Activated CD8-positive, alpha-beta T cell treated with anti-CD3 and anti-CD28 coated beads for 36 hours (primary cell): ENCODE measurements at regions not wholly inside any gene's neighbourhood (a gene's known extent, or its start where the extent isn't known, plus 50 kb on each side); places are given as distances from the start of the nearest gene placed in this dataset.

Source experiments
- ATAC-seq: fragments of 200-7000 bp; cut with Tn5 transposase; one replicate; pipeline ENCODE4 v1.10.0; 2021; ENCODE audit warnings: mild to moderate bottlenecking, moderate library complexity
- CTCF ChIA-PET: fragments of 350-600 bp; sonication (Branson Sonifier 250); formaldehyde crosslinking; loops from one replicate; lab custom pipeline; 2021; ENCODE audit warnings: antibody characterized with exemption; lab: Charles Lee
- POLR2A ChIA-PET: fragments of 350-600 bp; sonication (Branson Sonifier 250); formaldehyde crosslinking; loops from one replicate; lab custom pipeline; 2021; ENCODE audit warnings: antibody characterized with exemption; lab: Charles Lee
- DNase-seq: peaks from one replicate; pipeline ENCODE4 v3.0.0-alpha.2; 2020
- H3K27ac Mint-ChIP-seq: one replicate; pipeline ENCODE4 v1.8.0; 2021; ENCODE audit warnings: mild to moderate bottlenecking, mixed read lengths
- H3K27me3 Mint-ChIP-seq: one replicate; pipeline ENCODE4 v1.8.0; 2021; ENCODE audit warnings: mixed read lengths
- H3K36me3 Mint-ChIP-seq: one replicate; pipeline ENCODE4 v1.8.0; 2021; ENCODE audit warnings: low read depth, mixed read lengths
- H3K4me1 Mint-ChIP-seq: one replicate; pipeline ENCODE4 v1.8.0; 2021; ENCODE audit warnings: low read depth, mixed read lengths
- H3K4me3 Mint-ChIP-seq: one replicate; pipeline ENCODE4 v1.8.0; 2021; ENCODE audit warnings: mild to moderate bottlenecking, moderate library complexity, mixed read lengths
- H3K9me3 Mint-ChIP-seq: one replicate; pipeline ENCODE4 v1.8.0; 2021; ENCODE audit warnings: mixed read lengths
- intact Hi-C: fragments of 100-400 bp; cut with micrococcal nuclease; formaldehyde crosslinking; loops from one replicate; pipeline ENCODE4 v1.10.0; 2022
- TF ChIP-seq, protein P1 (sequence below): fragments of 200-600 bp; IDR thresholded peaks from one replicate; pipeline ENCODE4 v1.8.0; 2022; ENCODE audit warnings: antibody characterized with exemption, mild to moderate bottlenecking

- ATAC-seq (no peak), DNase-seq (no peak)
- Mint-ChIP-seq H3K9me3 (peaks cover 2% of the 10 kb centered on the region), H3K27ac (no peak overlapping the region), H3K4me1 (no peaks in the 10 kb centered on the region), H3K4me3 (no peak overlapping the region), H3K36me3 (no peaks in the 10 kb centered on the region), H3K27me3 (no peaks in the 10 kb centered on the region)
- intact Hi-C loops, result no loop called here
- POLR2A ChIA-PET, result no interaction called here
- TF ChIP-seq, protein P1, sequence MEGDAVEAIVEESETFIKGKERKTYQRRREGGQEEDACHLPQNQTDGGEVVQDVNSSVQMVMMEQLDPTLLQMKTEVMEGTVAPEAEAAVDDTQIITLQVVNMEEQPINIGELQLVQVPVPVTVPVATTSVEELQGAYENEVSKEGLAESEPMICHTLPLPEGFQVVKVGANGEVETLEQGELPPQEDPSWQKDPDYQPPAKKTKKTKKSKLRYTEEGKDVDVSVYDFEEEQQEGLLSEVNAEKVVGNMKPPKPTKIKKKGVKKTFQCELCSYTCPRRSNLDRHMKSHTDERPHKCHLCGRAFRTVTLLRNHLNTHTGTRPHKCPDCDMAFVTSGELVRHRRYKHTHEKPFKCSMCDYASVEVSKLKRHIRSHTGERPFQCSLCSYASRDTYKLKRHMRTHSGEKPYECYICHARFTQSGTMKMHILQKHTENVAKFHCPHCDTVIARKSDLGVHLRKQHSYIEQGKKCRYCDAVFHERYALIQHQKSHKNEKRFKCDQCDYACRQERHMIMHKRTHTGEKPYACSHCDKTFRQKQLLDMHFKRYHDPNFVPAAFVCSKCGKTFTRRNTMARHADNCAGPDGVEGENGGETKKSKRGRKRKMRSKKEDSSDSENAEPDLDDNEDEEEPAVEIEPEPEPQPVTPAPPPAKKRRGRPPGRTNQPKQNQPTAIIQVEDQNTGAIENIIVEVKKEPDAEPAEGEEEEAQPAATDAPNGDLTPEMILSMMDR, result no peak
- CTCF ChIA-PET, result no interaction called here
These were observed 725.5 kb upstream of the FLRT2 start for GRCh38 chr14:84804468-84804867.

GRCh38 chr14:84804895-84805294 is 725.0 kb upstream of the FLRT2 start:
- ChIA-PET CTCF (no interaction called here), POLR2A (no interaction called here)
- TF ChIP-seq, protein P1, result no peak
- Mint-ChIP-seq H3K27ac (no peak overlapping the region), H3K27me3 (no peaks in the 10 kb centered on the region), H3K9me3 (peaks cover 4% of the 10 kb centered on the region), H3K4me1 (no peaks in the 10 kb centered on the region), H3K4me3 (no peak overlapping the region), H3K36me3 (no peaks in the 10 kb centered on the region)
- DNase-seq (no peak), ATAC-seq (no peak)
- intact Hi-C loops, result no loop called here

DNA sequence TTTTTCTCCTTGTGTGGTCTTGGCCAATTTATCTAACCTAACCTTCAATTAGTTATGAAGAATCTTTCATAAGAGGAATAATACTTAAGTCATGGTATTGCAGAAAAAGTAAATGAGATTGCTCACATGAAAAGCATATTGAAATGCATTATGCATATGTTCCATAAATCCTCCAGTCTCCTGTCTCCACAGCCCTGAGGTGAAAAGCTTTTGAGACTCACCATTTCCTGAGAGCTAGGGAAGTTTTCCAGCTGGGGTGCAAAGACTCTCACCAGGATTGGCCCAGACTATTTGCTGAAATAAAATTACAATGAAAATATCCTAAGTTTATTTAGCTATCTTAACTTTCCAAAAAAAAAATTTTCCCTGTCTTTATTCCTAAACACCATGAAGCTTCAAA is 723.8 kb upstream of the FLRT2 start:
- Mint-ChIP-seq H3K36me3 (no peaks in the 10 kb centered on the region), H3K4me1 (no peaks in the 10 kb centered on the region), H3K4me3 (no peak overlapping the region), H3K27me3 (no peaks in the 10 kb centered on the region), H3K27ac (no peak overlapping the region), H3K9me3 (peaks cover 4% of the 10 kb centered on the region)
- no peak for DNase-seq
- intact Hi-C loops, result no loop called here
- ChIA-PET POLR2A (no interaction called here), CTCF (no interaction called here)
- no peak for ATAC-seq
- TF ChIP-seq, protein P1, result no peak

GRCh38 chr14:84806622-84807021 is 723.3 kb upstream of the FLRT2 start:
- TF ChIP-seq, protein P1, result no peak
- ATAC-seq (no peak), DNase-seq (no peak)
- Mint-ChIP-seq H3K9me3 (peaks cover 4% of the 10 kb centered on the region), H3K27ac (no peak overlapping the region), H3K4me1 (no peaks in the 10 kb centered on the region), H3K36me3 (no peaks in the 10 kb centered on the region), H3K4me3 (no peak overlapping the region), H3K27me3 (no peaks in the 10 kb centered on the region)
- intact Hi-C loops, result no loop called here
- CTCF ChIA-PET, result no interaction called here
- POLR2A ChIA-PET, result no interaction called here

DNA sequence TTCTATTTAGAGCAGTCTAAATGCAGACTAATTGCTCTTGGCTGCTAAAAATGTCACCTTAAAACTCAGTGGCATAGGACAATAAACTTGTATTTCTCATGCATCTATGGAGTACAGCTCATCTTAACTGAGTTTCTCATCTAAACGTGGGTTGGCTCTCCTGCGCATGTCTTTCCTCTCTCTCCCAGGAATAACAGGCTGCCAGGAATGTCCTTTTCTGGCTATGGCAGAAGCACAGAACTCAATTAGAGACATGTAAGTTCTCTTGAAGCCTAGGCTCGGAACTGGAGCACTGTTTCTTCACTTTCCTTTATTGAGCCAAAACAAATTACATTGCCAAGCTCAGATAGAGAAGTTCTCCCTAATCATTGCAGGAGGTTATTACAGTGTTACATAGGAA is 722.3 kb upstream of the FLRT2 start:
- ATAC-seq (no peak), DNase-seq (no peak)
- Mint-ChIP-seq H3K36me3 (no peaks in the 10 kb centered on the region), H3K4me3 (no peak overlapping the region), H3K4me1 (no peaks in the 10 kb centered on the region), H3K27me3 (no peaks in the 10 kb centered on the region), H3K9me3 (peaks cover 4% of the 10 kb centered on the region), H3K27ac (no peak overlapping the region)
- TF ChIP-seq, protein P1, result no peak
- intact Hi-C loops, result no loop called here
- ChIA-PET CTCF (no interaction called here), POLR2A (no interaction called here)
